Neural cell (in vitro differentiated cells): ENCODE measurements at regions not wholly inside any gene's neighbourhood (a gene's known extent, or its start where the extent isn't known, plus 50 kb on each side); places are given as distances from the start of the nearest gene placed in this dataset.

Experiments
- EP300 ChIP-seq: fragments of 450-650 bp; conservative IDR thresholded peaks from 2 replicates; pipeline ENCODE4 v1.6.1; 2014; ENCODE audit warnings: antibody characterized with exemption, mild to moderate bottlenecking, moderate library complexity; ENCODE audit not compliant: poor library complexity, severe bottlenecking
- SMC3 ChIP-seq: fragments of 450-650 bp; conservative IDR thresholded peaks from 2 replicates; pipeline ENCODE4 v1.6.1; 2014; ENCODE audit warnings: antibody characterized with exemption, mild to moderate bottlenecking, moderate library complexity; ENCODE audit not compliant: poor library complexity
- TF ChIP-seq, protein P1 (sequence below): IDR thresholded peaks from 2 replicates; pipeline ENCODE4 v1.6.1; 2012; ENCODE audit warnings: borderline replicate concordance

DNA sequence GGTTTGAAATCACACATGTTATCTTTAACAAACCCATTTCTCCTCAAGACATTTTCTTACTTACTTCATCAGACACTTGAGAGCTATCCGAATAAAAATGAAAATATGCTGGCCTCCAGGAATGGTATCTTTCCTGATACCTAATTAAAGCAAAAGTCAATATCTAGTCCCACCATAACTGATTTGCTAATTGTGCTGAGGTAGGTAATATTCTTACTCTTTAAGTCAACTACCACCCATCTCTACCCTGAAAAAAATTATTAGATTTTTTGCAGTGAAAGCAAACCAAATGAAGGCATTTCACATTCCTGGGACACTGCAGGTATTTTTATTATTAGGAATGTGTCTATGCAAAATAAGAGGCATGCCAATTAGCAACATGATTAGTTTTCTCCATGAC, 175.8 kb downstream of the QDPR start:
- TF ChIP-seq, protein P1, sequence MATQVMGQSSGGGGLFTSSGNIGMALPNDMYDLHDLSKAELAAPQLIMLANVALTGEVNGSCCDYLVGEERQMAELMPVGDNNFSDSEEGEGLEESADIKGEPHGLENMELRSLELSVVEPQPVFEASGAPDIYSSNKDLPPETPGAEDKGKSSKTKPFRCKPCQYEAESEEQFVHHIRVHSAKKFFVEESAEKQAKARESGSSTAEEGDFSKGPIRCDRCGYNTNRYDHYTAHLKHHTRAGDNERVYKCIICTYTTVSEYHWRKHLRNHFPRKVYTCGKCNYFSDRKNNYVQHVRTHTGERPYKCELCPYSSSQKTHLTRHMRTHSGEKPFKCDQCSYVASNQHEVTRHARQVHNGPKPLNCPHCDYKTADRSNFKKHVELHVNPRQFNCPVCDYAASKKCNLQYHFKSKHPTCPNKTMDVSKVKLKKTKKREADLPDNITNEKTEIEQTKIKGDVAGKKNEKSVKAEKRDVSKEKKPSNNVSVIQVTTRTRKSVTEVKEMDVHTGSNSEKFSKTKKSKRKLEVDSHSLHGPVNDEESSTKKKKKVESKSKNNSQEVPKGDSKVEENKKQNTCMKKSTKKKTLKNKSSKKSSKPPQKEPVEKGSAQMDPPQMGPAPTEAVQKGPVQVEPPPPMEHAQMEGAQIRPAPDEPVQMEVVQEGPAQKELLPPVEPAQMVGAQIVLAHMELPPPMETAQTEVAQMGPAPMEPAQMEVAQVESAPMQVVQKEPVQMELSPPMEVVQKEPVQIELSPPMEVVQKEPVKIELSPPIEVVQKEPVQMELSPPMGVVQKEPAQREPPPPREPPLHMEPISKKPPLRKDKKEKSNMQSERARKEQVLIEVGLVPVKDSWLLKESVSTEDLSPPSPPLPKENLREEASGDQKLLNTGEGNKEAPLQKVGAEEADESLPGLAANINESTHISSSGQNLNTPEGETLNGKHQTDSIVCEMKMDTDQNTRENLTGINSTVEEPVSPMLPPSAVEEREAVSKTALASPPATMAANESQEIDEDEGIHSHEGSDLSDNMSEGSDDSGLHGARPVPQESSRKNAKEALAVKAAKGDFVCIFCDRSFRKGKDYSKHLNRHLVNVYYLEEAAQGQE, result no peak
- no peak for TF ChIP-seq EP300
- no peak for TF ChIP-seq SMC3
